ENCODE measurements at regions not wholly inside any gene's neighbourhood (a gene's known extent, or its start where the extent isn't known, plus 50 kb on each side); places are given as distances from the start of the nearest gene placed in this dataset.

GRCh38 chr9:38154501-38155421 is 85.7 kb upstream of the SHB start:
- DNase-seq (no peak), ATAC-seq (no peak)
- no peak overlapping the region for H3K4me3 Mint-ChIP-seq
- no peaks in the 10 kb centered on the region for H3K36me3 Mint-ChIP-seq (ENCODE audit: low read depth)
- peaks cover 9% of the 10 kb centered on the region for H3K27me3 Mint-ChIP-seq
- H3K27ac Mint-ChIP-seq, result no peak overlapping the region
- H3K4me1 Mint-ChIP-seq, result no peaks in the 10 kb centered on the region
- H3K9me3 Mint-ChIP-seq, result no peaks in the 10 kb centered on the region

- peaks cover 9% of the 10 kb centered on the region for H3K27me3 Mint-ChIP-seq
- H3K4me1 Mint-ChIP-seq, result no peaks in the 10 kb centered on the region
- H3K4me3 Mint-ChIP-seq, result no peak overlapping the region
- no peak for DNase-seq
- H3K36me3 Mint-ChIP-seq (ENCODE audit: low read depth), result no peaks in the 10 kb centered on the region
- ATAC-seq, result no peak
- no peak overlapping the region for H3K27ac Mint-ChIP-seq
- no peaks in the 10 kb centered on the region for H3K9me3 Mint-ChIP-seq
These were observed 84.9 kb upstream of the SHB start for GRCh38 chr9:38153910-38154291.

- Mint-ChIP-seq H3K9me3 (no peaks in the 10 kb centered on the region), H3K4me3 (no peak overlapping the region), H3K27me3 (peaks cover 9% of the 10 kb centered on the region), H3K27ac (no peak overlapping the region), H3K36me3 (ENCODE audit: low read depth) (no peaks in the 10 kb centered on the region), H3K4me1 (no peaks in the 10 kb centered on the region)
- no peak for ATAC-seq
- no peak for DNase-seq
These were observed 84.3 kb upstream of the SHB start for GRCh38 chr9:38153152-38153909.

- Mint-ChIP-seq H3K9me3 (no peaks in the 10 kb centered on the region), H3K4me1 (no peaks in the 10 kb centered on the region), H3K27me3 (peaks cover 10% of the 10 kb centered on the region), H3K36me3 (ENCODE audit: low read depth) (no peaks in the 10 kb centered on the region), H3K4me3 (no peak overlapping the region), H3K27ac (no peak overlapping the region)
- DNase-seq, result no peak
- ATAC-seq, result no peak
These were observed 80.6 kb upstream of the SHB start for GRCh38 chr9:38149647-38150046.

- H3K4me1 Mint-ChIP-seq, result no peaks in the 10 kb centered on the region
- peaks cover 19% of the 10 kb centered on the region for H3K27me3 Mint-ChIP-seq
- no peaks in the 10 kb centered on the region for H3K36me3 Mint-ChIP-seq (ENCODE audit: low read depth)
- no peaks in the 10 kb centered on the region for H3K9me3 Mint-ChIP-seq
- no peak for ATAC-seq
- no peak overlapping the region for H3K4me3 Mint-ChIP-seq
- DNase-seq, result no peak
- no peak overlapping the region for H3K27ac Mint-ChIP-seq
These were observed 77.8 kb upstream of the SHB start for GRCh38 chr9:38146844-38147243.

- ATAC-seq, result no peak
- peaks cover 24% of the 10 kb centered on the region for H3K27me3 Mint-ChIP-seq
These were observed 76.6 kb upstream of the SHB start for GRCh38 chr9:38145526-38146053.

GRCh38 chr9:38144421-38144820 is 75.4 kb upstream of the SHB start:
- ATAC-seq (no peak), DNase-seq (no peak)
- no peak overlapping the region for H3K4me3 Mint-ChIP-seq
- no peaks in the 10 kb centered on the region for H3K36me3 Mint-ChIP-seq (ENCODE audit: low read depth)
- H3K9me3 Mint-ChIP-seq, result no peaks in the 10 kb centered on the region
- no peaks in the 10 kb centered on the region for H3K4me1 Mint-ChIP-seq
- no peak overlapping the region for H3K27ac Mint-ChIP-seq
- H3K27me3 Mint-ChIP-seq, result peaks cover 20% of the 10 kb centered on the region

More at GRCh38 chr9:38145526-38146053, 76.6 kb upstream of the SHB start:
- no peak for DNase-seq
- Mint-ChIP-seq H3K36me3 (ENCODE audit: low read depth) (no peaks in the 10 kb centered on the region), H3K4me1 (no peaks in the 10 kb centered on the region), H3K27ac (no peak overlapping the region), H3K4me3 (no peak overlapping the region), H3K9me3 (no peaks in the 10 kb centered on the region)

GRCh38 chr9:38141746-38142591 is 72.9 kb upstream of the SHB start:
- Mint-ChIP-seq H3K36me3 (ENCODE audit: low read depth) (no peaks in the 10 kb centered on the region), H3K27me3 (peaks cover 29% of the 10 kb centered on the region), H3K27ac (no peak overlapping the region), H3K4me1 (no peaks in the 10 kb centered on the region), H3K9me3 (no peaks in the 10 kb centered on the region), H3K4me3 (no peak overlapping the region)
- DNase-seq (no peak), ATAC-seq (no peak)

GRCh38 chr9:38138276-38138675 is 69.2 kb upstream of the SHB start:
- H3K27ac Mint-ChIP-seq, result no peak overlapping the region

GRCh38 chr9:38137342-38137741 is 68.3 kb upstream of the SHB start:
- ATAC-seq (no peak), DNase-seq (no peak)
- no peak overlapping the region for H3K27ac Mint-ChIP-seq
- H3K4me3 Mint-ChIP-seq, result no peak overlapping the region
- H3K27me3 Mint-ChIP-seq, result peaks cover 27% of the 10 kb centered on the region
- no peaks in the 10 kb centered on the region for H3K9me3 Mint-ChIP-seq
- no peaks in the 10 kb centered on the region for H3K36me3 Mint-ChIP-seq (ENCODE audit: low read depth)
- H3K4me1 Mint-ChIP-seq, result no peaks in the 10 kb centered on the region

More at GRCh38 chr9:38138276-38138675, 69.2 kb upstream of the SHB start:
- H3K4me1 Mint-ChIP-seq, result no peaks in the 10 kb centered on the region
- H3K36me3 Mint-ChIP-seq (ENCODE audit: low read depth), result no peaks in the 10 kb centered on the region
- H3K9me3 Mint-ChIP-seq, result no peaks in the 10 kb centered on the region
- peaks cover 28% of the 10 kb centered on the region for H3K27me3 Mint-ChIP-seq
- ATAC-seq, result no peak
- no peak for DNase-seq
- H3K4me3 Mint-ChIP-seq, result no peak overlapping the region

- DNase-seq (no peak), ATAC-seq (no peak)
- Mint-ChIP-seq H3K4me3 (no peak overlapping the region), H3K27ac (no peak overlapping the region), H3K36me3 (ENCODE audit: low read depth) (no peaks in the 10 kb centered on the region), H3K27me3 (peaks cover 23% of the 10 kb centered on the region), H3K4me1 (no peaks in the 10 kb centered on the region), H3K9me3 (no peaks in the 10 kb centered on the region)
These were observed 67.4 kb upstream of the SHB start for GRCh38 chr9:38136386-38136785.

- peaks cover 13% of the 10 kb centered on the region for H3K27me3 Mint-ChIP-seq
These were observed 65.7 kb upstream of the SHB start for GRCh38 chr9:38134611-38135237.

GRCh38 chr9:38133595-38133994 is 64.6 kb upstream of the SHB start:
- no peaks in the 10 kb centered on the region for H3K9me3 Mint-ChIP-seq
- no peaks in the 10 kb centered on the region for H3K36me3 Mint-ChIP-seq (ENCODE audit: low read depth)
- no peak overlapping the region for H3K4me3 Mint-ChIP-seq
- DNase-seq (no peak), ATAC-seq (no peak)
- peaks cover 10% of the 10 kb centered on the region for H3K27me3 Mint-ChIP-seq
- H3K27ac Mint-ChIP-seq, result no peak overlapping the region
- no peaks in the 10 kb centered on the region for H3K4me1 Mint-ChIP-seq

More at GRCh38 chr9:38134611-38135237, 65.7 kb upstream of the SHB start:
- DNase-seq (no peak), ATAC-seq (no peak)
- Mint-ChIP-seq H3K9me3 (no peaks in the 10 kb centered on the region), H3K27ac (no peak overlapping the region), H3K4me1 (no peaks in the 10 kb centered on the region), H3K36me3 (ENCODE audit: low read depth) (no peaks in the 10 kb centered on the region), H3K4me3 (no peak overlapping the region)

- no peak overlapping the region for H3K27ac Mint-ChIP-seq
- H3K27me3 Mint-ChIP-seq, result peaks cover 9% of the 10 kb centered on the region
- no peak for ATAC-seq
- no peaks in the 10 kb centered on the region for H3K4me1 Mint-ChIP-seq
- DNase-seq, result no peak
- H3K36me3 Mint-ChIP-seq (ENCODE audit: low read depth), result no peaks in the 10 kb centered on the region
- H3K9me3 Mint-ChIP-seq, result no peaks in the 10 kb centered on the region
- no peak overlapping the region for H3K4me3 Mint-ChIP-seq
These were observed 63.9 kb upstream of the SHB start for GRCh38 chr9:38132956-38133355.

Measured in activated naive CD8-positive, alpha-beta T cell treated with anti-CD3 and anti-CD28 coated beads, Interleukin-2, amount 50 U/mL, for 24 hours (primary cell).